ENCODE measurements at regions not wholly inside any gene's neighbourhood (a gene's known extent, or its start where the extent isn't known, plus 50 kb on each side); places are given as distances from the start of the nearest gene placed in this dataset.
"Not testable (repeated sequence)": the region's sequence is repeated elsewhere in the genome, so short reads cannot be mapped to it uniquely, and the experiment has no call there.

- Histone ChIP-seq H3K27me3 (ENCODE audit: control insufficient read depth in 3 of 3, insufficient read depth in 3 of 3, low read length in 2 of 3) (no peaks in the 10 kb centered on the region), H3K4me3 (no peak overlapping the region), H3K9me3 (ENCODE audit: control insufficient read depth in 4 of 4, insufficient read depth in 3 of 4, low read length in 3 of 4) (no peaks in the 10 kb centered on the region), H3K36me3 (ENCODE audit: control insufficient read depth in 4 of 4, insufficient read depth in 4 of 4, low read length in 4 of 4) (no peaks in the 10 kb centered on the region), H3K27ac (ENCODE audit: low read depth in 1 of 2, low read length in 1 of 2) (no peak overlapping the region), H3K9ac (ENCODE audit: insufficient read depth in 1 of 2, low read length in 2 of 2) (no peak overlapping the region), H3K4me1 (ENCODE audit: control insufficient read depth in 5 of 5, insufficient read depth in 5 of 5, low read length in 5 of 5) (peaks cover 0 to 2% (median 0%) of the 10 kb centered on the region in 5 donors)
- ATAC-seq (ENCODE audit: insufficient read depth, low FRiP score) (no peak), DNase-seq (no peak)
- TF ChIP-seq CTCF (IDR thresholded peaks at IDR 0.05; ENCODE audit: control extremely low read depth, extremely low read depth) = no peak
- WGBS, 2 donors = 81 to 93% methylated on average over 3 of the region's 3 CpGs
Observed at GRCh38 chr5:102590467-102590866, 91.7 kb upstream of the SLCO6A1 start.

GRCh38 chr5:102591650-102592049, 92.8 kb upstream of the SLCO6A1 start:
- Histone ChIP-seq H3K4me1 (ENCODE audit: control insufficient read depth in 5 of 5, insufficient read depth in 5 of 5, low read length in 5 of 5) (no peaks in the 10 kb centered on the region), H3K4me3 (no peak overlapping the region), H3K9me3 (ENCODE audit: control insufficient read depth in 4 of 4, insufficient read depth in 3 of 4, low read length in 3 of 4) (no peaks in the 10 kb centered on the region), H3K36me3 (ENCODE audit: control insufficient read depth in 4 of 4, insufficient read depth in 4 of 4, low read length in 4 of 4) (no peaks in the 10 kb centered on the region), H3K27me3 (ENCODE audit: control insufficient read depth in 3 of 3, insufficient read depth in 3 of 3, low read length in 2 of 3) (no peaks in the 10 kb centered on the region), H3K9ac (ENCODE audit: insufficient read depth in 1 of 2, low read length in 2 of 2) (no peak overlapping the region), H3K27ac (ENCODE audit: low read depth in 1 of 2, low read length in 1 of 2) (no peak overlapping the region)
- TF ChIP-seq CTCF (IDR thresholded peaks at IDR 0.05; ENCODE audit: control extremely low read depth, extremely low read depth) = no peak
- 68 to 87% methylated on average over 5 of the region's 5 CpGs for WGBS, 2 donors
- DNase-seq (no peak), ATAC-seq (ENCODE audit: insufficient read depth, low FRiP score) (no peak)

GRCh38 chr5:102592586-102592985, 93.8 kb upstream of the SLCO6A1 start:
- not testable (repeated sequence) for ATAC-seq (ENCODE audit: insufficient read depth, low FRiP score); H3K4me3 ChIP-seq
- 91 to 93% methylated on average over 3 of the region's 3 CpGs for WGBS, 2 donors

GRCh38 chr5:102594192-102594591, 95.4 kb upstream of the SLCO6A1 start:
- no peak overlapping the region for H3K4me3 ChIP-seq
- H3K27ac ChIP-seq (ENCODE audit: low read depth in 1 of 2, low read length in 1 of 2) = no peak overlapping the region
- WGBS, 2 donors = 54 to 86% methylated on average over 1 of the region's 1 CpG
- ATAC-seq (ENCODE audit: insufficient read depth, low FRiP score) = no peak
- no peaks in the 10 kb centered on the region for H3K36me3 ChIP-seq (ENCODE audit: control insufficient read depth in 4 of 4, insufficient read depth in 4 of 4, low read length in 4 of 4)
- no peaks in the 10 kb centered on the region for H3K9me3 ChIP-seq (ENCODE audit: control insufficient read depth in 4 of 4, insufficient read depth in 3 of 4, low read length in 3 of 4)
- TF ChIP-seq CTCF (IDR thresholded peaks at IDR 0.05; ENCODE audit: control extremely low read depth, extremely low read depth) = no peak
- DNase-seq = no peak
- H3K4me1 ChIP-seq (ENCODE audit: control insufficient read depth in 5 of 5, insufficient read depth in 5 of 5, low read length in 5 of 5) = peaks cover 0 to 2% (median 0%) of the 10 kb centered on the region in 5 donors
- H3K9ac ChIP-seq (ENCODE audit: insufficient read depth in 1 of 2, low read length in 2 of 2) = no peak overlapping the region
- no peaks in the 10 kb centered on the region for H3K27me3 ChIP-seq (ENCODE audit: control insufficient read depth in 3 of 3, insufficient read depth in 3 of 3, low read length in 2 of 3)

More at GRCh38 chr5:102592586-102592985, 93.8 kb upstream of the SLCO6A1 start:
- H3K27ac ChIP-seq (ENCODE audit: low read depth in 1 of 2, low read length in 1 of 2); H3K36me3 ChIP-seq (ENCODE audit: control insufficient read depth in 4 of 4, insufficient read depth in 4 of 4, low read length in 4 of 4); DNase-seq; H3K9ac ChIP-seq (ENCODE audit: insufficient read depth in 1 of 2, low read length in 2 of 2); H3K4me1 ChIP-seq (ENCODE audit: control insufficient read depth in 5 of 5, insufficient read depth in 5 of 5, low read length in 5 of 5); H3K9me3 ChIP-seq (ENCODE audit: control insufficient read depth in 4 of 4, insufficient read depth in 3 of 4, low read length in 3 of 4); H3K27me3 ChIP-seq (ENCODE audit: control insufficient read depth in 3 of 3, insufficient read depth in 3 of 3, low read length in 2 of 3): not testable (repeated sequence)
